Ishikawa (cell line): ENCODE measurements at regions not wholly inside any gene's neighbourhood (a gene's known extent, or its start where the extent isn't known, plus 50 kb on each side); places are given as distances from the start of the nearest gene placed in this dataset.

Source experiments
- CEBPB ChIP-seq: IDR thresholded peaks from 2 replicates; pipeline ENCODE4 v1.6.1; 2012
- CREB1 ChIP-seq: IDR thresholded peaks from 2 replicates; pipeline ENCODE4 v1.6.1; 2012; ENCODE audit warnings: low read depth
- EGR1 ChIP-seq: IDR thresholded peaks from 2 replicates; pipeline ENCODE4 v1.6.1; 2012
- EP300 ChIP-seq: IDR thresholded peaks from 2 replicates; pipeline ENCODE4 v1.6.1; 2012; ENCODE audit warnings: borderline replicate concordance
- FOXM1 ChIP-seq: IDR thresholded peaks from 2 replicates; pipeline ENCODE4 v1.6.1; 2012; ENCODE audit warnings: low read depth, borderline replicate concordance
- NFIC ChIP-seq: IDR thresholded peaks from 2 replicates; pipeline ENCODE4 v1.6.1; 2012
- RAD21 ChIP-seq: IDR thresholded peaks from 2 replicates; pipeline ENCODE4 v1.6.1; 2012; ENCODE audit warnings: low read depth
- TCF12 ChIP-seq: IDR thresholded peaks from 2 replicates; pipeline ENCODE4 v1.6.1; 2012; ENCODE audit warnings: low read depth
- YY1 ChIP-seq: IDR thresholded peaks from 2 replicates; pipeline ENCODE4 v1.6.1; 2012; ENCODE audit warnings: low read depth
- TF ChIP-seq, protein P1 (sequence below): IDR thresholded peaks from 2 replicates; pipeline ENCODE4 v1.6.1; 2012; ENCODE audit warnings: low read depth, mild to moderate bottlenecking
- TF ChIP-seq, protein P2 (sequence below): IDR thresholded peaks from 2 replicates; pipeline ENCODE4 v1.6.1; 2012
- TF ChIP-seq, protein P3 (sequence below): IDR thresholded peaks from 2 replicates; pipeline ENCODE4 v1.6.1; 2012

DNA sequence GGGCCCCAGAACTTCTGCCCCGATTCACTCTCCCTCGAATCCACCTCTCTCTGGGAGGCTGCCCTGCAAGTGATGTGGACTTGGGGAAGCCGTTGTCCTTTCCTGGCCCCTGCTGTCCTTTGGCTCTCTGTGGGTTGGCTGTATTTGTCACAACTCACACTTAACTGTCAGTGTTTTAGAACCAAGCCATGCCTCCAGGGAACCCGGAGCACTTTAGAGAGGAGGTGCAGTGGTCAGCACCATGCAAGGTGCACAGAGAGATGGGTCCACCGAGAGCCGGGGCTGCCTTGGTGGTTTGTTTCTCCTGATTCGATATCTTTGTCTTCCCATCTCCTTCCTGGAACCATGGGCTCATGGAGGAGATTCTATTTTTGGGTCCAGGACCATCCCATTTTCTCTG, 129.5 kb upstream of the RTL1 start:
- TF ChIP-seq CREB1 = no peak
- no peak for TF ChIP-seq YY1
- TF ChIP-seq, protein P1, sequence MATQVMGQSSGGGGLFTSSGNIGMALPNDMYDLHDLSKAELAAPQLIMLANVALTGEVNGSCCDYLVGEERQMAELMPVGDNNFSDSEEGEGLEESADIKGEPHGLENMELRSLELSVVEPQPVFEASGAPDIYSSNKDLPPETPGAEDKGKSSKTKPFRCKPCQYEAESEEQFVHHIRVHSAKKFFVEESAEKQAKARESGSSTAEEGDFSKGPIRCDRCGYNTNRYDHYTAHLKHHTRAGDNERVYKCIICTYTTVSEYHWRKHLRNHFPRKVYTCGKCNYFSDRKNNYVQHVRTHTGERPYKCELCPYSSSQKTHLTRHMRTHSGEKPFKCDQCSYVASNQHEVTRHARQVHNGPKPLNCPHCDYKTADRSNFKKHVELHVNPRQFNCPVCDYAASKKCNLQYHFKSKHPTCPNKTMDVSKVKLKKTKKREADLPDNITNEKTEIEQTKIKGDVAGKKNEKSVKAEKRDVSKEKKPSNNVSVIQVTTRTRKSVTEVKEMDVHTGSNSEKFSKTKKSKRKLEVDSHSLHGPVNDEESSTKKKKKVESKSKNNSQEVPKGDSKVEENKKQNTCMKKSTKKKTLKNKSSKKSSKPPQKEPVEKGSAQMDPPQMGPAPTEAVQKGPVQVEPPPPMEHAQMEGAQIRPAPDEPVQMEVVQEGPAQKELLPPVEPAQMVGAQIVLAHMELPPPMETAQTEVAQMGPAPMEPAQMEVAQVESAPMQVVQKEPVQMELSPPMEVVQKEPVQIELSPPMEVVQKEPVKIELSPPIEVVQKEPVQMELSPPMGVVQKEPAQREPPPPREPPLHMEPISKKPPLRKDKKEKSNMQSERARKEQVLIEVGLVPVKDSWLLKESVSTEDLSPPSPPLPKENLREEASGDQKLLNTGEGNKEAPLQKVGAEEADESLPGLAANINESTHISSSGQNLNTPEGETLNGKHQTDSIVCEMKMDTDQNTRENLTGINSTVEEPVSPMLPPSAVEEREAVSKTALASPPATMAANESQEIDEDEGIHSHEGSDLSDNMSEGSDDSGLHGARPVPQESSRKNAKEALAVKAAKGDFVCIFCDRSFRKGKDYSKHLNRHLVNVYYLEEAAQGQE = no peak
- no peak for TF ChIP-seq EGR1
- TF ChIP-seq TCF12 = no peak
- TF ChIP-seq CEBPB = no peak
- TF ChIP-seq RAD21 = no peak
- no peak for TF ChIP-seq EP300
- TF ChIP-seq NFIC = no peak
- TF ChIP-seq, protein P2, sequence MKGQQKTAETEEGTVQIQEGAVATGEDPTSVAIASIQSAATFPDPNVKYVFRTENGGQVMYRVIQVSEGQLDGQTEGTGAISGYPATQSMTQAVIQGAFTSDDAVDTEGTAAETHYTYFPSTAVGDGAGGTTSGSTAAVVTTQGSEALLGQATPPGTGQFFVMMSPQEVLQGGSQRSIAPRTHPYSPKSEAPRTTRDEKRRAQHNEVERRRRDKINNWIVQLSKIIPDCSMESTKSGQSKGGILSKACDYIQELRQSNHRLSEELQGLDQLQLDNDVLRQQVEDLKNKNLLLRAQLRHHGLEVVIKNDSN = no peak
- TF ChIP-seq, protein P3, sequence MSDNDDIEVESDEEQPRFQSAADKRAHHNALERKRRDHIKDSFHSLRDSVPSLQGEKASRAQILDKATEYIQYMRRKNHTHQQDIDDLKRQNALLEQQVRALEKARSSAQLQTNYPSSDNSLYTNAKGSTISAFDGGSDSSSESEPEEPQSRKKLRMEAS = no peak
- TF ChIP-seq FOXM1 = no peak
